Left ventricle myocardium inferior (tissue), 1 donor: ENCODE measurements at regions not wholly inside any gene's neighbourhood (a gene's known extent, or its start where the extent isn't known, plus 50 kb on each side); places are given as distances from the start of the nearest gene placed in this dataset.

Source experiments
- DNase-seq: peaks from one replicate; pipeline ENCODE4 v3.0.0-alpha.2; 2020
- H3K27ac ChIP-seq: fragments of 200-600 bp; replicated peaks from 2 replicates; pipeline ENCODE4 v1.8.0; 2021
- H3K27me3 ChIP-seq: fragments of 200-600 bp; 2 replicates; pipeline ENCODE4 v1.8.0; 2021; ENCODE audit warnings: low read depth
- H3K36me3 ChIP-seq: fragments of 200-600 bp; 2 replicates; pipeline ENCODE4 v1.8.0; 2021
- H3K4me1 ChIP-seq: fragments of 200-600 bp; 2 replicates; pipeline ENCODE4 v1.8.0; 2021
- H3K4me3 ChIP-seq: fragments of 200-600 bp; 2 replicates; pipeline ENCODE4 v1.8.0; 2021; ENCODE audit warnings: mild to moderate bottlenecking, moderate library complexity
- H3K9me3 ChIP-seq: fragments of 200-600 bp; replicated peaks from 2 replicates; pipeline ENCODE4 v1.8.0; 2021
- intact Hi-C: fragments of 100-400 bp; cut with micrococcal nuclease; formaldehyde crosslinking; loops from one replicate; pipeline ENCODE4 v1.11.0; 2022
- TF ChIP-seq, protein P1 (sequence below): fragments of 200-600 bp; IDR thresholded peaks from 2 replicates; pipeline ENCODE4 v1.8.0; 2021; ENCODE audit warnings: antibody characterized with exemption, mild to moderate bottlenecking, borderline replicate concordance
- donor health status: DM: no; HTN: yes; CAD: no; lungs with severe emphysema.

DNA sequence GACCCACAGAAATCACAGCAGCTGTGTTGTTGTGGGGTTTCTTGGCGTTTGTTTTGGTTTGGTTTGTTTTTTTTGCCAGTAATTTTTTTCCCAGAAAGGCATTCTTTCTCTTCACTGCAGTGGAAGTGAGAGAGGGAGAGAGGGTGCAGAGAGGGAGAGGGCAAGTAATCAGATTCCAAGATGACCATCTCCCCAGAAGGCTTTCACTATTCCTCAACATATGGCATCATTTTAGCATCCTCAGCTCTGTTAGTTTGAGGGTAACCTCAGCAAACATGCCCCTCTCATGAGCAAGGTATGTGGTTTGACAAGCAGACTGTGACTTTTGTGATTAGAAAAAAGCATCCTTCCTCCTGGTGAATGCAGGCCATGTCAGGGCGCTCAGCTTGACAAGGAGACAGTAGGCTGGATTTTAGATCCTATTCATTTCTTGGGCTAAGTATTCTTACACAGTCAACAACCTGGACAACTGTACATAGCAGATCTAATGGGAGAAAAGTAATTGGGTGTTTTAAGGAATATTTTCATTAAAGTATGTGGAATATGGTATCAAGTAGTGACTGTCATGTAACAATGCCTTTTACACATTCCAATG is 86.3 kb upstream of the PIK3CG start:
- intact Hi-C loops = no loop called here
- Histone ChIP-seq H3K4me3 (no peak overlapping the region), H3K9me3 (no peaks in the 10 kb centered on the region), H3K4me1 (no peaks in the 10 kb centered on the region), H3K36me3 (no peaks in the 10 kb centered on the region), H3K27ac (no peak overlapping the region), H3K27me3 (no peaks in the 10 kb centered on the region)
- TF ChIP-seq, protein P1, sequence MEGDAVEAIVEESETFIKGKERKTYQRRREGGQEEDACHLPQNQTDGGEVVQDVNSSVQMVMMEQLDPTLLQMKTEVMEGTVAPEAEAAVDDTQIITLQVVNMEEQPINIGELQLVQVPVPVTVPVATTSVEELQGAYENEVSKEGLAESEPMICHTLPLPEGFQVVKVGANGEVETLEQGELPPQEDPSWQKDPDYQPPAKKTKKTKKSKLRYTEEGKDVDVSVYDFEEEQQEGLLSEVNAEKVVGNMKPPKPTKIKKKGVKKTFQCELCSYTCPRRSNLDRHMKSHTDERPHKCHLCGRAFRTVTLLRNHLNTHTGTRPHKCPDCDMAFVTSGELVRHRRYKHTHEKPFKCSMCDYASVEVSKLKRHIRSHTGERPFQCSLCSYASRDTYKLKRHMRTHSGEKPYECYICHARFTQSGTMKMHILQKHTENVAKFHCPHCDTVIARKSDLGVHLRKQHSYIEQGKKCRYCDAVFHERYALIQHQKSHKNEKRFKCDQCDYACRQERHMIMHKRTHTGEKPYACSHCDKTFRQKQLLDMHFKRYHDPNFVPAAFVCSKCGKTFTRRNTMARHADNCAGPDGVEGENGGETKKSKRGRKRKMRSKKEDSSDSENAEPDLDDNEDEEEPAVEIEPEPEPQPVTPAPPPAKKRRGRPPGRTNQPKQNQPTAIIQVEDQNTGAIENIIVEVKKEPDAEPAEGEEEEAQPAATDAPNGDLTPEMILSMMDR = no peak
- no peak for DNase-seq

DNA sequence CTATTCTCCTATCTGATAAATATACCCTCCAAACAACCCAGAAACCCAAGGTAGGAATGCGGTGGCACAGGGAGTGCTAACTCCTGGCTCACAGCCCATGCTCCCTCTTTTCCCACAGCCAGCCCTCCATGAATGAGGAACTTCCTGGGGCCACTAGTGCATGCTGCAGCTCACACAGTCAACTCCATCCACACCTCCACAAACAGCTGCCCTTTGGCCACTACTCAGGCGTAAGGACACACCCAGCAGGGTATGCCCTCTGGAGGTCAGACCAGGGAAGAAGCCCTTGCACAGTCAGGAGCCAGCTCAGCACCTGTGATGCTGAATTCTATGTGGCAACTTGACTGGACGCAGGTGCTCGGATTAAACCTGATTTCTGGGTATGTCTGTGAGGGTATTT is 85.2 kb upstream of the PIK3CG start:
- intact Hi-C loops = no loop called here
- TF ChIP-seq, protein P1 = peak; percentile 23
- no peak for DNase-seq
- Histone ChIP-seq H3K27me3 (no peaks in the 10 kb centered on the region), H3K27ac (no peak overlapping the region), H3K4me3 (no peak overlapping the region), H3K9me3 (no peaks in the 10 kb centered on the region), H3K36me3 (no peaks in the 10 kb centered on the region), H3K4me1 (no peaks in the 10 kb centered on the region)

DNA sequence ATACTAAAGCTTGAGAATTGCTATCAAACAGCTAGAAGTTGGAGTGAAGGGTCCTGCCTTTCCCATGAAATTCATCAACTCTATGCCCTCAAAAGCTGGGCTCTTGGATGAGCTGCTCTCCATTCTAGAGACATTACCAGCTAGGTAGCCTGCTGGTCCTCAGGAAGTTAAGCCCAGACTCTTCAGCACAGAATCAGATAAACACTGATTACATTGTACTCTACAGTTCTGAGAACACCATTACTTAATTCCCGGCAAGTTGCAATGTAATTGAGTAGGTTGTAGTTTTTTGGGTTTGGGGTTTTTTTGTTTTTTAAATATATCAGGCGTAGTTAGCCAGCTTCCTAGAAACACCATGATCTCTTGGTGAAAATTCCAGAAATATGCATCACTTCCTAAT is 84.1 kb upstream of the PIK3CG start:
- TF ChIP-seq, protein P1 = no peak
- no peak overlapping the region for H3K4me3 ChIP-seq
- DNase-seq = no peak
- H3K36me3 ChIP-seq = no peaks in the 10 kb centered on the region
- H3K27ac ChIP-seq = no peak overlapping the region
- H3K4me1 ChIP-seq = no peaks in the 10 kb centered on the region
- H3K9me3 ChIP-seq = no peaks in the 10 kb centered on the region
- H3K27me3 ChIP-seq = no peaks in the 10 kb centered on the region
- intact Hi-C loops = no loop called here

DNA sequence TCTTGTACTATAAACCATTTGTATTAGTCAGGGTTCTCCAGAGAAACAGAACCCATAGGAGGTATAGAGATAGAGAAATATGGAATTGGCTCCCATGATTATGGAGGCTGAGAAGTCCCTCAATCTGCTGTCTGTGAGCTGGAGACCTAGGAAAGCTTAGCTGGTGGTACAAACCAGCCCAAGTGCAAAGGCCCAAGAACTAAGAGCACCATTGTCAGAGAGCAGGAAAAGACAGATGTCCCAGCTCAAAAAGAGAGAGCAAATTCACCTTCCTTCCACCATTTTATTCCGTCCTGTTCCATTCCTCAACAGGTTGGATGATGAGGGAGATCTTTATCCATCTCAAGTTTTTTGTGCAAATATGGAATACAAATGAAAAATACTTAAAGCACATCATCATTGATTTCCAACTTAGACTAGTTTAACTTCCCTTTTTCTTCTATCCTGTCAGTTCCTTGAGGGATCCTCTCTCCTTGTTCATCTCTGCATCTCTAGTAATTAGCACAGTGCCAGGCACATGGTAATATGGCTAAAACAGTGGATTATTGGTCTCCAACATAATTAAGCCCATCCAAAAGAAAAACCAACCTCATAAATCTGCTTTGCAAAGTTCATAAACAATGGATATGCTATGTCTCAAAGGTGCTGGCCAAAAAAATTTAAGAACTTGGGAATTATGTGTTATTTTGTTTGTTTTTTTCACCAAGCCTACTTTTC is 83.1 kb upstream of the PIK3CG start:
- Histone ChIP-seq H3K9me3 (no peaks in the 10 kb centered on the region), H3K4me1 (no peaks in the 10 kb centered on the region), H3K27me3 (no peaks in the 10 kb centered on the region), H3K4me3 (no peak overlapping the region), H3K27ac (no peak overlapping the region), H3K36me3 (no peaks in the 10 kb centered on the region)
- intact Hi-C loops = no loop called here
- DNase-seq = no peak
- TF ChIP-seq, protein P1 = no peak

DNA sequence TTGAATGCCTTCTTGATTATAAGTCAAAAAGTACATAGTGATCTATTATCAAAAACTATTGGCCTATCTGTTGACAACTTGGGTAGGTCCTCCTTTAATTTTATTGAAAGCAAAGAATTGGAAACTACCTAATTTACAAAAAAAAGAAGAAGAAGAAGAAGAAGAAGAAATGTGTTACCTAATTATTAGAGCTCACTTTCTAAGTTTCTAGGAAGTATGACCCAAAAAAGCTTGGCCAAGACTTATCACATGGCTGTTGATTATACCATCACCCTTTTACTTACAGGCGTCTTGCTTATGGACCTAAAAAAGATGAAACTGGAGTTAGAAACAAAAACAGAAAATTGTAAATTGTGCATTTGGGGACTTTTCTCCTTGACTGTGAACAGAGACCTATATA is 81.8 kb upstream of the PIK3CG start:
- Histone ChIP-seq H3K27me3 (no peaks in the 10 kb centered on the region), H3K9me3 (no peaks in the 10 kb centered on the region), H3K4me1 (no peaks in the 10 kb centered on the region), H3K4me3 (no peak overlapping the region), H3K36me3 (no peaks in the 10 kb centered on the region), H3K27ac (no peak overlapping the region)
- no peak for DNase-seq
- TF ChIP-seq, protein P1 = no peak
- intact Hi-C loops = no loop called here
